ENCODE measurements at regions not wholly inside any gene's neighbourhood (a gene's known extent, or its start where the extent isn't known, plus 50 kb on each side); places are given as distances from the start of the nearest gene placed in this dataset.
"Not testable (repeated sequence)": the region's sequence is repeated elsewhere in the genome, so short reads cannot be mapped to it uniquely, and the experiment has no call there.

GRCh38 chr4:118410138-118410537, 57.3 kb upstream of the PRSS12 start:
- no peak for DNase-seq (ENCODE audit: low read depth)

- no peak for DNase-seq (ENCODE audit: low read depth)
These were observed 64.5 kb upstream of the PRSS12 start for GRCh38 chr4:118417325-118417724.

- DNase-seq (ENCODE audit: low read depth) = not testable (repeated sequence)
These were observed 65.0 kb upstream of the PRSS12 start for GRCh38 chr4:118417800-118418199.

GRCh38 chr4:118418396-118418795, 65.6 kb upstream of the PRSS12 start:
- DNase-seq (ENCODE audit: low read depth) = not testable (repeated sequence)

GRCh38 chr4:118419626-118420025, 66.8 kb upstream of the PRSS12 start:
- DNase-seq (ENCODE audit: low read depth) = not testable (repeated sequence)

GRCh38 chr4:118424062-118424461, 71.3 kb upstream of the PRSS12 start:
- peak; percentile 17 for DNase-seq (ENCODE audit: low read depth)

GRCh38 chr4:118428881-118429280, 76.1 kb upstream of the PRSS12 start:
- DNase-seq (ENCODE audit: low read depth) = not testable (repeated sequence)

- not testable (repeated sequence) for DNase-seq (ENCODE audit: low read depth)
These were observed 79.6 kb upstream of the PRSS12 start for GRCh38 chr4:118432359-118432758.

GRCh38 chr4:118433612-118434375, 81.0 kb upstream of the PRSS12 start:
- not testable (repeated sequence) for DNase-seq (ENCODE audit: low read depth)

GRCh38 chr4:118435415-118435814, 82.6 kb upstream of the PRSS12 start:
- DNase-seq (ENCODE audit: low read depth) = not testable (repeated sequence)

- DNase-seq (ENCODE audit: low read depth) = not testable (repeated sequence)
These were observed 89.5 kb upstream of the PRSS12 start for GRCh38 chr4:118442115-118442837.

GRCh38 chr4:118447397-118447796, 94.6 kb upstream of the PRSS12 start:
- DNase-seq (ENCODE audit: low read depth) = not testable (repeated sequence)

- not testable (repeated sequence) for DNase-seq (ENCODE audit: low read depth)
These were observed 102.1 kb upstream of the PRSS12 start for GRCh38 chr4:118454857-118455256.

GRCh38 chr4:118461435-118461834, 108.6 kb upstream of the PRSS12 start:
- not testable (repeated sequence) for DNase-seq (ENCODE audit: low read depth)

- DNase-seq (ENCODE audit: low read depth) = not testable (repeated sequence)
These were observed 113.0 kb upstream of the PRSS12 start for GRCh38 chr4:118465831-118466230.

GRCh38 chr4:118474001-118474626, 121.3 kb upstream of the PRSS12 start:
- not testable (repeated sequence) for DNase-seq (ENCODE audit: low read depth)

GRCh38 chr4:118474771-118475170, 122.0 kb upstream of the PRSS12 start:
- not testable (repeated sequence) for DNase-seq (ENCODE audit: low read depth)

- DNase-seq (ENCODE audit: low read depth) = not testable (repeated sequence)
These were observed 123.1 kb upstream of the PRSS12 start for GRCh38 chr4:118475901-118476300.

GRCh38 chr4:118477826-118478225, 125.0 kb upstream of the PRSS12 start:
- DNase-seq (ENCODE audit: low read depth) = not testable (repeated sequence)

- DNase-seq (ENCODE audit: low read depth) = not testable (repeated sequence)
These were observed 133.1 kb upstream of the PRSS12 start for GRCh38 chr4:118485801-118486314.

GRCh38 chr4:118492963-118493362, 140.2 kb upstream of the PRSS12 start:
- DNase-seq (ENCODE audit: low read depth) = not testable (repeated sequence)

GRCh38 chr4:118494437-118494836, 141.6 kb upstream of the PRSS12 start:
- not testable (repeated sequence) for DNase-seq (ENCODE audit: low read depth)
